NCI-H345 (cell line): ENCODE measurements at regions not wholly inside any gene's neighbourhood (a gene's known extent, or its start where the extent isn't known, plus 50 kb on each side); places are given as distances from the start of the nearest gene placed in this dataset.

Experiments used
- DNase-seq: peaks from one replicate; lab custom pipeline; 2025; lab: John Stamatoyannopoulos, UW

DNA sequence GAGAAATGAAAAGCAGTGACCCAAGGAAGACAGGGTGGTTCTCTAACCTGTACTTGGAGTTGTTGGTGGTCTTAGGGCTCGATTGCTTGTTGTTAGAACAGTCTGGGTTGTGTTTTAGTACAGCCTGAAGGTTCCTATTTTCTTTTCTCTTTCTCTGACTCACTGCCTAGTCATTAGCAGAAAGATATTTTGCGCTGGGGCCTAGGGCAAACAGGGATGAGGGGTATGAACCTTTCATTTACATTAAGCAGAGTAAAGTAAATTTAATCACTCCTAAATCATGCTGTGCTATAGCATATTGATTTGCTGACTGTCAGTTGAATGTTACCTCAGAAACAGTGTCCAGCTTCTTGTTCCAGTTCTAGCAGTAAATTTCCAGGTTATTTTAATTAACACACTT is 197.2 kb downstream of the RWDD3 start:
- DNase-seq = no peak

- no peak for DNase-seq
Observed at GRCh38 chr1:95435611-95436010, 201.6 kb downstream of the RWDD3 start.

GRCh38 chr1:95437011-95437410 is 203.0 kb downstream of the RWDD3 start:
- peak; percentile 13 for DNase-seq

GRCh38 chr1:95437781-95438180 is 203.8 kb downstream of the RWDD3 start:
- no peak for DNase-seq

DNA sequence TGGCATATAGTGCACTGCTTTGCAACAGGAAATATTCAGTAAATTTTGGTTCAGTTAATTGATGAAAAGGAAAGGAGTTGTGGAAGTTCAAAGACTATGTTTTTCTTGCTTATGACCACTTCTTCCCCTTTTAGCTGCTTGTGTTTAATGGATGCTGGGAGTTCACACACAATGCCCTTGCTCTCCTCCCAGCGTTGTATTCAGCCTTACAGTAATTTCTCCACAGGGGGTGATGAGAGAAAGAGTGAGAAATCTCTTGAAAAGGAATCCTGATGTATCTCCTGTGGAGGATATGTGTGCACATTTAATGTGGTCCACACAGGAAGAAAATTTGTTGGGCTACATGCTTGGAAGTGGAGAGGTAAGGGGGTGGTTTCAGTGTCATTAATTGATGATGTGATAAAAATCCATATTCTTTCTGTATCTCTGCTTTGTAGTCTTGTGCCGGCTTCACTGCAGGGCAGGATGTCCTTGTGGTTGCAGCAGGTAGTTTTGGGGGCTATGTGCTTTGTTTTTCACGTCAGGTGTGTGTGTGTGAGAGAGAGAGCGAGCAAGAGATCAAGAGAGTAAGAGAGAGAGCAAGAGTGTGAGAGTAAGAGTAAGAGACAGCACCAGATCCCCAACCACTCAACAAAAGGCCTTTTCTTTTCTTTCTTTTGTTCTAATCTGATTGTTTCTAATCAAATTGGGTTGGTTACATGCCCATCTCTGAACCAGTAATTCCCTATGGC is 204.4 kb downstream of the RWDD3 start:
- DNase-seq = no peak

GRCh38 chr1:95440511-95440910 is 206.5 kb downstream of the RWDD3 start:
- no peak for DNase-seq

DNA sequence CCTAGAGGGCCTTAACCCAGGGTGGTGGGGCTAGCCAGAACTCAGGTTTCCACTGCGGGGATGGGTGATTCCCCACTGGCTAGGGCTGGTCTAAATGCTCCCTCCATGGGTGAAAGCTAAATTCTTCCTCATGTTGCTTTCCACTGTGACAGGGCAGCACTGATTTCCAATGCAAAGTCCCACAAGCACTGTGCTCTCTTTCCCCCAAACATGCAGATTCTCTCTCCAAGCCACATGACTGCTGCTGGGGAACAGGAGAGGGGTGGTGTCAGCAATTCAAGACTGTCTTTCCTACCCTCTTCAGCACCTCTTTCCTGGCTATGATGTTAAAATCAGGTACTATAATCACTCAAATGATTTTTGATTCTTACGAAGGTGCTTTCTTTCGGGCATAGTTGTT is 215.5 kb downstream of the RWDD3 start:
- no peak for DNase-seq

DNA sequence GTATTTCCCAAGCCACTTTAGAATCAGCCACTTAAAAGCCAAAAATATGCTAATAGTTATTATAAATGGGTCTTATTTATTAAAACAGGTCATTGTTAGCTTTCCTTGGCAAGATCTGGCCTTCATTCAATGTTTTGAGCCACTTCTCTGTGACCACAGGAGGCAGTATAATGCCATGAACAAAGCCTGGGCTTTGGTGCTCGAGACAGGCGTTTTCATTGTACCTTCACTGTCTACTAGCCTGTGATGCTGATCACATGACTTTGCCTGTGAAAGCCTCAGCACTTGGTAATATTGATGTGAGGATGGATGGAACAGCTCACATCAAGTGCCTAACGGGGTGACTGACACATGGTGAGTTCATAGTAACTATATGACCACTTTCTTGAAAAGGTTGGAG is 217.0 kb downstream of the RWDD3 start:
- no peak for DNase-seq

GRCh38 chr1:95451904-95452303 is 217.9 kb downstream of the RWDD3 start:
- no peak for DNase-seq

DNA sequence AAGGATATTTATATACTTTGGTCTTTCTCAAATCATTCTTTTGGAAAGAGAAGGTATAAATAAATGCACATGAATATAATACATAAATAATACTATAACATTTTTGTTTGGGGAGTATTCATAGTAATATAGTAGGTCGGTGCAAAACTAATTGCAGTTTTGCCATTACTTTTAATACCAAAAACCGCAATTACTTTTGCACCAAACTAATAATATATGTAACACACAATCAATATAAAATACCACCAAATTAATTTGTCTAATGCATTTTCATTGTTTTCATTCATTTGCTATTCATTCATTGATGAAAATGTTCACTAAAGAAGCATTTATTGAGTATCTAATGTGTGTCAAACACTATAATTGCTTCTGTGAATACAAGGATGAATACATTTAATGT is 219.0 kb downstream of the RWDD3 start:
- no peak for DNase-seq

DNA sequence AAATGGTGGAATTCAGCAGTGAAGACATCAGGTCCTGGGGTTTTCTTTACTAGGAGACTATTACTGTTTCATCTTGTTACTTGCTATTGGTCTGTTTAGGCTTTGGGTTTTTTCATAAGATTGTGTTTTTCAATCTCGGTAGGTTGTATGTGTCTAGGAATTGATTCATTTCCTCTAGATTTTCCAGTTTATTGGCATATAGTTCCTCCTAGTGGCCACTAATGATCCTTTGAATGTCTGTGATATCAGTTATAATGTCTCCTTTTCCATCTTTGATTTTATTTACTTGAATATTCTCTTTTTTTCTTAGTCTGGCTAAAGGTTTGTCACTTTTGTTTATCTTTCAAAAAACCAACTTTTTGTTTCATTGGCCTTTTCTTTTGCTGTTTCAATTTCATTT is 233.0 kb downstream of the RWDD3 start:
- DNase-seq = no peak

DNA sequence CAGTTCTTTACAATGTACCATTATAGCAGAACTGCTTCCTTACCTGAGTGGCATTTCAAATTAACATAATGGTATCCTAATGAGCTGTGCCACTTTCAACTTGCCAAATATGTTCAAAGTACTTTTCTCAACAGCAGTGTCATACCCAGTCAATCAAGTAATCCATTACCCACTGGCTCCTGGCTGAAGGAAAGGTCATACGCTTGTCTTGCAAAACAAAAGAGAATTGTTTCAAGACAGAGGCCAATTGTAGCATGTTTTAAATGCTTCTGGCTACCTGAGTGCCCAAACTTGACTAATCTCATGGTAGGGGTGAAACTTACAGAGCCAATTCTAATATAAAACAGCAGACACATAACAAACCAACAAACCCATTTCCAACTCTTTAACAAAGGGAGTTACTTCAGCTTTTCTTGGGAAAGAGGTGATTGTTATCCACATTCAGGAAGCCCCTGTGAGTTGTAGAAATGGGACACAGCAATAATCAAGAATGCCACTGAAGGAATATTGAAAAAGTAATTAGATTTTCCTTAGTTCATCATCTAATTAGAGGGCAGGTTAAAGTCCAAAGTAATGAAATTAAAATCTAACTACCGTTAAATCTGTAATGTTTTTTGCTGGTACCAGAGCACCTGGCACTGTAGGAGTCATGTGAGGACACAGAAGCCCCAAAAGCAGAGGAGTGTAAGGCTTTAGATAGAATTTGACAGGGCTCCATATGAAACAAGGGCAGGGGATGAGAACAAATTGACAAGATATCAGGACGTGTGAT is 241.9 kb downstream of the RWDD3 start:
- no peak for DNase-seq

GRCh38 chr1:95496307-95496706 is 262.3 kb downstream of the RWDD3 start:
- DNase-seq = no peak

DNA sequence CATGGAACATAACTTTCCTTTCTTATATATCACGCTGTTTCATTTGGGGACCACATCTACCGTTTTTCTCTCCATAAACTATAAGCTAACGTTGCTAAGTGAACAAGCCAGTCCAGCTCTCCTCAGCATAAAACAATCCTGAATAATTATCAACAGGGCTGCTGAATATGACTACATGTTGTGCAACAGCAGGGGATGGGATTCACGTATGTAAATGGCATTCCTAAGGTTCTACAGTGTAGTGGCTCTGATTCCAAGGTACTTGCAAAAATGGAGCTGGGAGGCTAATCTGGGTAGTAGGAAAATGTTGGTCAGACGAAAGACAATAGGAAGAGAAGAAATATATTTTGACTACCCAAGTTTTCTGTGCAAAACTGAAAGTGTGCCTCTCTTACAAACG is 262.8 kb downstream of the RWDD3 start:
- no peak for DNase-seq

DNA sequence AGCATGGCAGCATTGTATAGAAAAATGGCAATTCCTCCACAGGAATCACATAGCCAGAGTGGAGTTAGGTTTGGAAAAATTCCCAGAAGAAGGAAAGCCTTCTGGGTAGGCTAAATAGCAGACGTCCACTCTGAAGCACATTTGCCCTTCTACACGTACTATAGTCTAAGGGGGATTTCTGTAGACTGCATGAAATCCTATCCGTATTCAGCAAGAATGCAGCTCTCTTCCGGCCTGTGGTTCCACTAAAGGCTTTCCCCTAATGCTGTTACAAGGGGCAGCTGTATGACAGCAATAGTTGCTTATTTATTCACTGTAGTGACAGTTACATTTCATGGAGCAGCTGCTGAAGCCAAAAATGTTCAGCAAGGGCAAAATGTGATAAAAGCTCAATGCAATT is 263.6 kb downstream of the RWDD3 start:
- no peak for DNase-seq

DNA sequence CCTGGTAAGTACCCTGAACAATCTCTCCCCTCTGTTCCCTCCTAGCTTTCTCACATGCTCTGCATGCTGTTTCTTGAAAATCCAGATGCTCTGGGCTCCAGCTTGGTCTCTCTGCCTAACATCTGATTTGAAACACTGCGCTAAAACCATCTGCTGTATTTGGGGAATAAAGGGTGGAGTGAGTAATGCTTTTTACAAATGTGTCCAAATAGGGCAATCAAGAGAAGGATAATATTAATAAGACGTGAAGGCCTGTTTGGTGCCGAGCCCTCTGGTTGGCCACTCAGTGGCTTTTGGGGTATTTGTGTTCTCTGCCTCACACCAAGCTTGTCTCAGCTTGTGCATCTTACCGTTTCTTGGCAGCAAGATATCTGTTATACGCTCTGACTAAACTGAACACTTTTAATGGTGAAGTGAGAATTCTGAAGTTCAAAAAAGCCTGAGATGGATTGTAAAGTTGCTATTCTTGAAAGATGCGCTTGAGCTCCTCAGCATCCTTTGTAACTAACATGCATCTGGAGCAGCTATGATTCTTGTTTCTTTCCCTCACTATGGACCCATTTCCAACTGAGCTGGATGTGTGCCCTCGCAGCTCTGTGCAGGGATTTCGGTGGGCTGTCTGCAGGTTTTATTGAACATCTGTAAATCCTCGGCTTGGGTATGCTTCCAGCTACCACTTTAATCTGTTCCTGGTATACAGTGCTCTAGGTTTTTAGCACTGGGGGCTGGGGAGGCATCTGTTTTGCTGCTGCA is 269.4 kb downstream of the RWDD3 start:
- DNase-seq = no peak

DNA sequence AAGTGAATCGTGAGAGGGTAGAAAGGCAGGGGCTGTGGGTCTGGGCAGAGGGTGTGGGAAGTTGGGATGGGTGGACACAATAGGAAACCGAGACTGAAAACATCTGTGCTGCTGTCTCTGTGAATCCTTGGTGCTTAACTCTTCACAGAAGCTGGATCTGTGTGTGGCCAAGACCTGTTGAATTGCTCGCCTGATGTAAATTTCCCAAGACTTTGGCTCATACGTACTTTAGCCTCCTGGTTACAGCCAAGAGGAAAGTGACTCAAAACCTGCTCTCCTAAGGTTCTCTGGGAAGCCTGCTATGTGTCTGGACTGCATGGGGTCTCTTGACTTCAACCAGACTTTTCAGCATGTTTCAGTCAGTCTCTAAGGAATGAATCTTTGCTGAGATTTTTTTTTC is 270.3 kb downstream of the RWDD3 start:
- no peak for DNase-seq

- no peak for DNase-seq
Observed at GRCh38 chr1:95506736-95507414, 272.9 kb downstream of the RWDD3 start.

DNA sequence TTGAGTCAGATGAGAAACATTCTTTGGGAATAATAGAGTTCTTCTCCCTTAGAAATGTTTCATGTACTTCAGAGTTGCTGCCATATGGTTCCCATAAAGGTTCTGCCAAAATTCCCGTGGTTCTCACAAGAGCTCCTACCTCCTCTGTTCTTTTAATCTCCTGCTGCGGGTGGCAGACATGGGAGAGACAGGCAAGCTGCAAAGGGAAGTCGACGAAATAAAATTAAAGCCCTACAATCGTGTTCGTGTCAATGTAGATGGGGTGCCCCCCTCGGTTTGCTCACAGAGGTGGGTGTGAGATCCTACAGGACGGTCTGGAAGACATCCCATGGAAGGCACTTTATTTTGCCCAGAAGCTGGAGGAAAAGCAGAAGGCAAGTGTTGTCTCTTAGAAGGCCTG is 276.0 kb downstream of the RWDD3 start:
- no peak for DNase-seq

GRCh38 chr1:95512925-95513324 is 278.9 kb downstream of the RWDD3 start:
- DNase-seq = no peak

DNA sequence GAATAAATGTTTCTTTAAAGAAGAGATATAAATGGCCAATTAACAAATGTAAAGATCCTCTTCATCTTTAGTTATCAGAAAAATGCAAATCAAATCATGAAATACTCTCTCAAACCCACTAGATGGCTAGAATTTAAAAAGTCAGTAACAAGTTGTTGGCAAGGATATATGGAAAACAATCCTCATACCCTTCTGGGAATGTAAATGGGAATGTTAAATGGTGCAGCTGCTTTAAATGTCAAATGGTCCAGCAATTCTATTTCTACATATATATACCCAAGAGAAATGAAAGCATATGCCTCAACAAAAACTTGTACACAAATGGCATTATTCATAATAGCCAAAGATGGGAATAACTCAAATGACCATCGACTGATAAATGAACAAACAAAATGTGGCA is 283.5 kb downstream of the RWDD3 start:
- DNase-seq = no peak

- DNase-seq = no peak
Observed at GRCh38 chr1:95518310-95518709, 284.3 kb downstream of the RWDD3 start.
